GM18858 (cell line): ENCODE measurements at regions not wholly inside any gene's neighbourhood (a gene's known extent, or its start where the extent isn't known, plus 50 kb on each side); places are given as distances from the start of the nearest gene placed in this dataset.
"Not testable (repeated sequence)": the region's sequence is repeated elsewhere in the genome, so short reads cannot be mapped to it uniquely, and the experiment has no call there.

Source experiments
- ATAC-seq: cut with Tn5 transposase; IDR thresholded peaks from one replicate; pipeline ENCODE4 v1.9.1; 2021; ENCODE audit not compliant: unreplicated experiment

GRCh38 chr9:2427120-2427891 is 194.3 kb upstream of the VLDLR start:
- ATAC-seq, result no peak

- ATAC-seq, result no peak
Measured at GRCh38 chr9:2439957-2440356, 181.6 kb upstream of the VLDLR start.

- ATAC-seq, result not testable (repeated sequence)
Measured at GRCh38 chr9:2443933-2444332, 177.7 kb upstream of the VLDLR start.

- ATAC-seq, result no peak
Measured at GRCh38 chr9:2448193-2448738, 173.3 kb upstream of the VLDLR start.

GRCh38 chr9:2453106-2453505 is 168.5 kb upstream of the VLDLR start:
- ATAC-seq, result no peak

GRCh38 chr9:2453701-2454100 is 167.9 kb upstream of the VLDLR start:
- ATAC-seq, result no peak

- no peak for ATAC-seq
Measured at GRCh38 chr9:2459756-2460155, 161.8 kb upstream of the VLDLR start.

- ATAC-seq, result no peak
Measured at GRCh38 chr9:2461892-2462291, 159.7 kb upstream of the VLDLR start.

- no peak for ATAC-seq
Measured at GRCh38 chr9:2464624-2465023, 157.0 kb upstream of the VLDLR start.

- no peak for ATAC-seq
Measured at GRCh38 chr9:2465516-2465915, 156.1 kb upstream of the VLDLR start.

GRCh38 chr9:2465921-2466460 is 155.6 kb upstream of the VLDLR start:
- ATAC-seq, result peak; percentile 100

GRCh38 chr9:2466703-2467102 is 154.9 kb upstream of the VLDLR start:
- ATAC-seq, result no peak

- no peak for ATAC-seq
Measured at GRCh38 chr9:2469681-2470221, 151.8 kb upstream of the VLDLR start.

GRCh38 chr9:2473681-2474080 is 147.9 kb upstream of the VLDLR start:
- no peak for ATAC-seq

GRCh38 chr9:2477755-2478154 is 143.8 kb upstream of the VLDLR start:
- no peak for ATAC-seq

GRCh38 chr9:2478421-2478820 is 143.2 kb upstream of the VLDLR start:
- no peak for ATAC-seq

- no peak for ATAC-seq
Measured at GRCh38 chr9:2479056-2479565, 142.5 kb upstream of the VLDLR start.

GRCh38 chr9:2480255-2480837 is 141.2 kb upstream of the VLDLR start:
- ATAC-seq, result no peak

- no peak for ATAC-seq
Measured at GRCh38 chr9:2481216-2481615, 140.4 kb upstream of the VLDLR start.

- no peak for ATAC-seq
Measured at GRCh38 chr9:2486988-2487387, 134.6 kb upstream of the VLDLR start.

GRCh38 chr9:2489838-2490314 is 131.7 kb upstream of the VLDLR start:
- ATAC-seq, result no peak

- no peak for ATAC-seq
Measured at GRCh38 chr9:2492161-2492560, 129.4 kb upstream of the VLDLR start.
